A549 (cell line): ENCODE measurements at regions not wholly inside any gene's neighbourhood (a gene's known extent, or its start where the extent isn't known, plus 50 kb on each side); places are given as distances from the start of the nearest gene placed in this dataset.

Source experiments
- ATAC-seq, 2 experiments: fragments of 200-7000 bp in 1 of 2; fragments of >200 bp in 1 of 2; cut with Nextera tagmentation in 1 of 2; cut with Tn5 transposase in 1 of 2; 3 replicates each; pipeline versions ENCODE4 v1.8.0 to v1.9.1; 2018 to 2020; ENCODE audit warnings: mild to moderate bottlenecking in 1 of 2, moderate library complexity in 1 of 2
- CTCF ChIA-PET: fragments of 300-600 bp; sonication (Branson Sonifier 250); formaldehyde crosslinking; extraction: SDS; loops from one replicate; lab custom pipeline; 2021; ENCODE audit warnings: antibody characterized with exemption, inconsistent platforms; lab: Yijun Ruan, JAX
- POLR2A ChIA-PET: fragments of 350-600 bp; formaldehyde crosslinking; extraction: SDS; loops from one replicate; lab custom pipeline; 2021; ENCODE audit warnings: antibody characterized with exemption, inconsistent platforms; lab: Yijun Ruan, JAX
- DNase-seq, 2 experiments: peaks; one replicate each; pipeline versions ENCODE4 v3.0.0 to v3.0.0-alpha.2; 2011 to 2016; ENCODE audit warnings: low read depth in 1 of 2, low spot score in 1 of 2
- FAIRE-seq: peaks from 2 replicates; lab custom pipeline; 2011; peaks lifted over from hg19 to GRCh38; lab: Jason Lieb, UNC
- H3K27ac ChIP-seq, 2 experiments: fragments of >200 bp; sonication (Bioruptor Twin); formaldehyde crosslinking; 3 replicates each; pipeline ENCODE4 v1.5.1; 2016 to 2017
- H3K4me1 ChIP-seq: fragments of >200 bp; sonication (Bioruptor Twin); formaldehyde crosslinking; 3 replicates; pipeline ENCODE4 v1.6.1; 2016
- H3K4me2 ChIP-seq: fragments of >200 bp; sonication (Bioruptor Twin); formaldehyde crosslinking; 3 replicates; pipeline ENCODE4 v1.6.1; 2016
- H3K4me3 ChIP-seq: fragments of >200 bp; sonication (Bioruptor Twin); formaldehyde crosslinking; 3 replicates; pipeline ENCODE4 v1.5.1; 2016
- H3K9me3 ChIP-seq: fragments of >200 bp; sonication (Bioruptor Twin); formaldehyde crosslinking; 3 replicates; pipeline ENCODE4 v1.6.1; 2016
- CBX2 ChIP-seq: fragments of 200-600 bp; sonication (generic); IDR thresholded peaks from 2 replicates; pipeline ENCODE4 v1.6.1; 2016; ENCODE audit warnings: low read depth, mild to moderate bottlenecking, borderline replicate concordance
- CBX8 ChIP-seq: fragments of 200-600 bp; sonication (generic); IDR thresholded peaks from 2 replicates; pipeline ENCODE4 v1.6.1; 2016
- CEBPB ChIP-seq, 2 experiments: fragments of >200 bp in 1 of 2; sonication (Bioruptor Twin) in 1 of 2; formaldehyde crosslinking in 1 of 2; IDR thresholded peaks; 2 replicates each; pipeline ENCODE4 v1.6.1; 2012 to 2016
- FOSB ChIP-seq: fragments of 250-450 bp; sonication (Bioruptor Pico); IDR thresholded peaks from 2 replicates; pipeline ENCODE4 v1.5.0; 2020; ENCODE audit warnings: mild to moderate bottlenecking, moderate library complexity
- FOXS1 ChIP-seq: fragments of 250-450 bp; sonication (Bioruptor Pico); IDR thresholded peaks from 2 replicates; pipeline ENCODE4 v1.5.0; 2020; ENCODE audit warnings: mild to moderate bottlenecking, moderate library complexity
- KDM1A ChIP-seq: fragments of 200-600 bp; sonication (generic); IDR thresholded peaks from 2 replicates; pipeline ENCODE4 v1.6.1; 2016; ENCODE audit warnings: low read depth, mild to moderate bottlenecking
- NPAS2 ChIP-seq: fragments of 250-450 bp; sonication (Bioruptor Pico); IDR thresholded peaks from 2 replicates; pipeline ENCODE4 v1.8.0; 2022; ENCODE audit warnings: mild to moderate bottlenecking, moderate library complexity, borderline replicate concordance
- POLR2A ChIP-seq: IDR thresholded peaks from 2 replicates; pipeline ENCODE4 v1.6.1; 2012; ENCODE audit warnings: mild to moderate bottlenecking, low read length
- RARB ChIP-seq: fragments of 250-450 bp; sonication (Bioruptor Pico); IDR thresholded peaks from 2 replicates; pipeline ENCODE4 v1.8.0; 2021; ENCODE audit warnings: mild to moderate bottlenecking, moderate library complexity
- RFX5 ChIP-seq: fragments of 450-650 bp; IDR thresholded peaks from 2 replicates; pipeline ENCODE4 v1.7.1; 2014; ENCODE audit warnings: antibody characterized with exemption, mild to moderate bottlenecking, moderate library complexity
- RNF2 ChIP-seq: fragments of 200-600 bp; sonication (generic); IDR thresholded peaks from 2 replicates; pipeline ENCODE4 v1.6.1; 2016; ENCODE audit warnings: low read depth, mild to moderate bottlenecking, antibody characterized with exemption, moderate library complexity, borderline replicate concordance
- ZFP36 ChIP-seq: fragments of 450-650 bp; IDR thresholded peaks from 2 replicates; pipeline ENCODE4 v1.6.1; 2014; ENCODE audit warnings: borderline replicate concordance; ENCODE audit not compliant: partially characterized antibody
- WGBS: methylation state at CpG from one replicate; pipeline ENCODE4 v1.1.6; 2017; ENCODE audit errors: missing lambda C conversion rate; 5-methylcytosine and 5-hydroxymethylcytosine counted together
- TF ChIP-seq, protein P1 (sequence below): IDR thresholded peaks from 2 replicates; pipeline ENCODE4 v1.6.1; 2012
- TF ChIP-seq, protein P2 (sequence below): fragments of 450-650 bp; IDR thresholded peaks from 2 replicates; pipeline ENCODE4 v1.6.1; 2014; ENCODE audit warnings: antibody characterized with exemption
- TF ChIP-seq, protein P3 (sequence below): fragments of 200-600 bp; sonication (generic); IDR thresholded peaks from 2 replicates; pipeline ENCODE4 v1.6.1; 2016; ENCODE audit warnings: antibody characterized with exemption, mild to moderate bottlenecking, moderate library complexity
- TF ChIP-seq, protein P4 (sequence below): fragments of 250-450 bp; sonication (Bioruptor Pico); IDR thresholded peaks from 2 replicates; pipeline ENCODE4 v1.5.0; 2021; ENCODE audit warnings: mild to moderate bottlenecking, moderate library complexity, borderline replicate concordance
- TF ChIP-seq, protein P5 (sequence below): IDR thresholded peaks from 2 replicates; pipeline ENCODE4 v1.6.1; 2012

DNA sequence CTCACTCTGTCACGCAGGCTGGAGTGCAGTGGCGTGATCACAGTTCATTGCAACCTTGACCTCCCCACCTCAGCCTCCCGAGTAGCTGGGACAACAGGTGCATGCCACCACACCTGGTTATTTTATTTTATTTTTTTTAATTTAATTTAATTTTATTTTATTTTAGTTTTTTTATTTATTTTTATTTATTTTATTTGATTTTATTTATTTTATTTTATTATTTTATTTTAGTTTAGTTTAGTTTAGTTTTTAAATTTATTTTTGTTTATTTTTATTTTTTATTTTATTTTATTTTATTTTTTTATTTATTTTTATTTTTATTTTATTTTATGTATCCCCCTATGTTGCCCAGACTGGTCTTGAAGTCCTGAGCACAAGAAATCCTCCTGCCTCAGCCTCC is 202.3 kb upstream of the SLCO3A1 start (continued):
- TF ChIP-seq CBX8 = no peak
- TF ChIP-seq RNF2 = no peak
- TF ChIP-seq, protein P1, sequence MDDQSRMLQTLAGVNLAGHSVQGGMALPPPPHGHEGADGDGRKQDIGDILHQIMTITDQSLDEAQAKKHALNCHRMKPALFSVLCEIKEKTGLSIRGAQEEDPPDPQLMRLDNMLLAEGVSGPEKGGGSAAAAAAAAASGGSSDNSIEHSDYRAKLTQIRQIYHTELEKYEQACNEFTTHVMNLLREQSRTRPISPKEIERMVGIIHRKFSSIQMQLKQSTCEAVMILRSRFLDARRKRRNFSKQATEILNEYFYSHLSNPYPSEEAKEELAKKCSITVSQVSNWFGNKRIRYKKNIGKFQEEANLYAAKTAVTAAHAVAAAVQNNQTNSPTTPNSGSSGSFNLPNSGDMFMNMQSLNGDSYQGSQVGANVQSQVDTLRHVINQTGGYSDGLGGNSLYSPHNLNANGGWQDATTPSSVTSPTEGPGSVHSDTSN = no peak
- TF ChIP-seq, protein P2, sequence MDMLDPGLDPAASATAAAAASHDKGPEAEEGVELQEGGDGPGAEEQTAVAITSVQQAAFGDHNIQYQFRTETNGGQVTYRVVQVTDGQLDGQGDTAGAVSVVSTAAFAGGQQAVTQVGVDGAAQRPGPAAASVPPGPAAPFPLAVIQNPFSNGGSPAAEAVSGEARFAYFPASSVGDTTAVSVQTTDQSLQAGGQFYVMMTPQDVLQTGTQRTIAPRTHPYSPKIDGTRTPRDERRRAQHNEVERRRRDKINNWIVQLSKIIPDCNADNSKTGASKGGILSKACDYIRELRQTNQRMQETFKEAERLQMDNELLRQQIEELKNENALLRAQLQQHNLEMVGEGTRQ = no peak

DNA sequence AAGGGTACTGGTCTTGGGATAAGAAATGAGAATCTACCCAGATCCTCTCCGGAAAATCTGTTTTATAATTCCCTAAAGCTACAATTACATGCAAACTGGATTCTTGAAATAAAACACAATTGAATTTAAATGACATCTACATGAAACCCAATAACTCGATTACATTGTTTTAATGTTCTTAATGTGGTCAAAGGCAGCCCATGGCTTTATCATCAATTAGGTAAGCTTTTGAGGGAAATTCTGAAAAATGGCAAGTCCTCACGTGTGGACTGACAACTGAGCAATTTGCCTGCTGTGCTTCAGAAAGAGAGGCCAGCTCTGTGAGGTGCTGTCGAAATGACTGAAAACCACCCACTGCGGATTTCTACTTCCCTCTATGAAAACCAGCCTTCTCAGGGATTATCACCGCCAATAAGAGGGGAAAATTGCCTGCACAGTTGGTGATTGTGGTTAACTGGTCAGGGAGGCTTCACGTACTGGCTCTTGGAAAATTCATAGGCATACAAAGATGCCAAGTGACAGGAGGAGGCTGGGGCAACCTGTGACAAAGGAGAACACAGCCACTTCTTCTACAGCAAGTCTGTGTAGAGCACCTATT is 200.8 kb upstream of the SLCO3A1 start:
- ATAC-seq (no peak), FAIRE-seq (no peak), DNase-seq (no peak)
- H3K27ac ChIP-seq = no peak overlapping the region
- WGBS = 19% methylated on average over 7 of the region's 7 CpGs
- TF ChIP-seq CBX2 (no peak), CBX8 (no peak), FOSB (CRISPR knock-in tag) (no peak), POLR2A (no peak), CEBPB (IDR thresholded peaks at IDR 0.05) (no peak), RNF2 (no peak), RARB (CRISPR knock-in tag) (no peak), KDM1A (no peak), FOXS1 (no peak), NPAS2 (CRISPR knock-in tag) (no peak), ZFP36 (no peak), RFX5 (no peak)
- TF ChIP-seq, protein P3, sequence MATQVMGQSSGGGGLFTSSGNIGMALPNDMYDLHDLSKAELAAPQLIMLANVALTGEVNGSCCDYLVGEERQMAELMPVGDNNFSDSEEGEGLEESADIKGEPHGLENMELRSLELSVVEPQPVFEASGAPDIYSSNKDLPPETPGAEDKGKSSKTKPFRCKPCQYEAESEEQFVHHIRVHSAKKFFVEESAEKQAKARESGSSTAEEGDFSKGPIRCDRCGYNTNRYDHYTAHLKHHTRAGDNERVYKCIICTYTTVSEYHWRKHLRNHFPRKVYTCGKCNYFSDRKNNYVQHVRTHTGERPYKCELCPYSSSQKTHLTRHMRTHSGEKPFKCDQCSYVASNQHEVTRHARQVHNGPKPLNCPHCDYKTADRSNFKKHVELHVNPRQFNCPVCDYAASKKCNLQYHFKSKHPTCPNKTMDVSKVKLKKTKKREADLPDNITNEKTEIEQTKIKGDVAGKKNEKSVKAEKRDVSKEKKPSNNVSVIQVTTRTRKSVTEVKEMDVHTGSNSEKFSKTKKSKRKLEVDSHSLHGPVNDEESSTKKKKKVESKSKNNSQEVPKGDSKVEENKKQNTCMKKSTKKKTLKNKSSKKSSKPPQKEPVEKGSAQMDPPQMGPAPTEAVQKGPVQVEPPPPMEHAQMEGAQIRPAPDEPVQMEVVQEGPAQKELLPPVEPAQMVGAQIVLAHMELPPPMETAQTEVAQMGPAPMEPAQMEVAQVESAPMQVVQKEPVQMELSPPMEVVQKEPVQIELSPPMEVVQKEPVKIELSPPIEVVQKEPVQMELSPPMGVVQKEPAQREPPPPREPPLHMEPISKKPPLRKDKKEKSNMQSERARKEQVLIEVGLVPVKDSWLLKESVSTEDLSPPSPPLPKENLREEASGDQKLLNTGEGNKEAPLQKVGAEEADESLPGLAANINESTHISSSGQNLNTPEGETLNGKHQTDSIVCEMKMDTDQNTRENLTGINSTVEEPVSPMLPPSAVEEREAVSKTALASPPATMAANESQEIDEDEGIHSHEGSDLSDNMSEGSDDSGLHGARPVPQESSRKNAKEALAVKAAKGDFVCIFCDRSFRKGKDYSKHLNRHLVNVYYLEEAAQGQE = no peak
- TF ChIP-seq, protein P4, sequence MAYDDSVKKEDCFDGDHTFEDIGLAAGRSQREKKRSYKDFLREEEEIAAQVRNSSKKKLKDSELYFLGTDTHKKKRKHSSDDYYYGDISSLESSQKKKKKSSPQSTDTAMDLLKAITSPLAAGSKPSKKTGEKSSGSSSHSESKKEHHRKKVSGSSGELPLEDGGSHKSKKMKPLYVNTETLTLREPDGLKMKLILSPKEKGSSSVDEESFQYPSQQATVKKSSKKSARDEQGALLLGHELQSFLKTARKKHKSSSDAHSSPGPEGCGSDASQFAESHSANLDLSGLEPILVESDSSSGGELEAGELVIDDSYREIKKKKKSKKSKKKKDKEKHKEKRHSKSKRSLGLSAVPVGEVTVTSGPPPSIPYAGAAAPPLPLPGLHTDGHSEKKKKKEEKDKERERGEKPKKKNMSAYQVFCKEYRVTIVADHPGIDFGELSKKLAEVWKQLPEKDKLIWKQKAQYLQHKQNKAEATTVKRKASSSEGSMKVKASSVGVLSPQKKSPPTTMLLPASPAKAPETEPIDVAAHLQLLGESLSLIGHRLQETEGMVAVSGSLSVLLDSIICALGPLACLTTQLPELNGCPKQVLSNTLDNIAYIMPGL (CRISPR knock-in tag) = no peak
- TF ChIP-seq, protein P5, sequence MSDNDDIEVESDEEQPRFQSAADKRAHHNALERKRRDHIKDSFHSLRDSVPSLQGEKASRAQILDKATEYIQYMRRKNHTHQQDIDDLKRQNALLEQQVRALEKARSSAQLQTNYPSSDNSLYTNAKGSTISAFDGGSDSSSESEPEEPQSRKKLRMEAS = no peak
- CTCF ChIA-PET = no interaction called here
- POLR2A ChIA-PET = no interaction called here
- no peaks in the 10 kb centered on the region for H3K4me1 ChIP-seq
- no peak overlapping the region for H3K4me2 ChIP-seq
- H3K9me3 ChIP-seq = no peaks in the 10 kb centered on the region
- H3K4me3 ChIP-seq = no peak overlapping the region
